Kidney epithelial cell (primary cell): ENCODE measurements at regions not wholly inside any gene's neighbourhood (a gene's known extent, or its start where the extent isn't known, plus 50 kb on each side); places are given as distances from the start of the nearest gene placed in this dataset.

Source experiments
- DNase-seq: peaks from one replicate; pipeline ENCODE4 v3.0.0-alpha.2; 2010; ENCODE audit warnings: low read depth
- H3K27me3 ChIP-seq: 2 replicates; pipeline ENCODE4 v1.6.0; 2011; ENCODE audit warnings: low read length; ENCODE audit not compliant: control insufficient read depth, insufficient read depth
- H3K36me3 ChIP-seq: 2 replicates; pipeline ENCODE4 v1.5.1; 2011; ENCODE audit warnings: low read length; ENCODE audit not compliant: control insufficient read depth, insufficient read depth
- H3K4me3 ChIP-seq: 2 replicates; pipeline ENCODE4 v1.5.1; 2011; ENCODE audit warnings: low read depth, mild to moderate bottlenecking, control low read depth, low read length
- TF ChIP-seq, protein P1 (sequence below): IDR thresholded peaks from 2 replicates; pipeline ENCODE4 v1.5.1; 2011; ENCODE audit warnings: mild to moderate bottlenecking, moderate library complexity, low read length, control low read depth, inconsistent platforms; ENCODE audit not compliant: insufficient read depth, poor library complexity, severe bottlenecking

DNA sequence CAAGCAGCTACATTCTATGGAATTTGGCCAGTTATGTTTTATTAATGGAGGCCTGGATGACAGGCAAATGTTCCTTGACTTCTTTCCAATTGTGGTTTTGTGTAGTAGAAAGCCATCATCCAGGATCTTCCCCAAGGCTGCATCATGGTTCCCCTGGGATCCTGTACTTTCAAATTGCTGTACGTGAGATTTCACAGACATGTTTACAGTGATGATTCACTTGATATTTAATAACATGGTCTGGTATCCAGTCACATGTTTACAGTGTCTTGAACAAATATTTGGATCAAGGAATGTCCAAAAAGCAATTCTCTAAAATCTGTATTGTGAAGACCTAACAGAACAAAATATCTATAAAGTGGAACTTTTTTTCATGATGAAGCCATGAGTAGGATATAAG is 68.3 kb upstream of the ST6GALNAC3 start:
- no peak for DNase-seq
- Histone ChIP-seq H3K27me3 (no peaks in the 10 kb centered on the region), H3K4me3 (no peak overlapping the region), H3K36me3 (no peaks in the 10 kb centered on the region)
- TF ChIP-seq, protein P1, sequence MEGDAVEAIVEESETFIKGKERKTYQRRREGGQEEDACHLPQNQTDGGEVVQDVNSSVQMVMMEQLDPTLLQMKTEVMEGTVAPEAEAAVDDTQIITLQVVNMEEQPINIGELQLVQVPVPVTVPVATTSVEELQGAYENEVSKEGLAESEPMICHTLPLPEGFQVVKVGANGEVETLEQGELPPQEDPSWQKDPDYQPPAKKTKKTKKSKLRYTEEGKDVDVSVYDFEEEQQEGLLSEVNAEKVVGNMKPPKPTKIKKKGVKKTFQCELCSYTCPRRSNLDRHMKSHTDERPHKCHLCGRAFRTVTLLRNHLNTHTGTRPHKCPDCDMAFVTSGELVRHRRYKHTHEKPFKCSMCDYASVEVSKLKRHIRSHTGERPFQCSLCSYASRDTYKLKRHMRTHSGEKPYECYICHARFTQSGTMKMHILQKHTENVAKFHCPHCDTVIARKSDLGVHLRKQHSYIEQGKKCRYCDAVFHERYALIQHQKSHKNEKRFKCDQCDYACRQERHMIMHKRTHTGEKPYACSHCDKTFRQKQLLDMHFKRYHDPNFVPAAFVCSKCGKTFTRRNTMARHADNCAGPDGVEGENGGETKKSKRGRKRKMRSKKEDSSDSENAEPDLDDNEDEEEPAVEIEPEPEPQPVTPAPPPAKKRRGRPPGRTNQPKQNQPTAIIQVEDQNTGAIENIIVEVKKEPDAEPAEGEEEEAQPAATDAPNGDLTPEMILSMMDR: no peak

DNA sequence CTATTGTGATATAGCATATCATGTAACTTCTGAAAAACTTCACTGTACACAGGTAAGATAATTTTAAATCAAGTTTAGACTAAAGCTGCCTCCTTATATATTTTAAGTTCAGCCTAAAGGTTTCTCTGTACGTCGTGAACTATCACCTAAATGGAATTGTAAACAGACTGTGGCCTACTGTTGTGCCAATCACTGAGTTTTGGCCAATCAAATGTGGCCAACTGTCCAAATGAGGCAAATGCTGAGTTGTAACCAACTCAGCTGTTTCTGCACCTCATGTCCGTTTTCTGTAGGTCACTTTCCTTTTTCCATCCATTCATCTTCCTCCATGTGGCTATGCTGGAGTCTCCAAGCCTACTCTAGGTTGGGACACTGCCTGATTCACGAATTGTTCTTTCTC is 63.7 kb upstream of the ST6GALNAC3 start:
- Histone ChIP-seq H3K27me3 (no peaks in the 10 kb centered on the region), H3K36me3 (no peaks in the 10 kb centered on the region), H3K4me3 (no peak overlapping the region)
- no peak for DNase-seq
- TF ChIP-seq, protein P1: no peak

DNA sequence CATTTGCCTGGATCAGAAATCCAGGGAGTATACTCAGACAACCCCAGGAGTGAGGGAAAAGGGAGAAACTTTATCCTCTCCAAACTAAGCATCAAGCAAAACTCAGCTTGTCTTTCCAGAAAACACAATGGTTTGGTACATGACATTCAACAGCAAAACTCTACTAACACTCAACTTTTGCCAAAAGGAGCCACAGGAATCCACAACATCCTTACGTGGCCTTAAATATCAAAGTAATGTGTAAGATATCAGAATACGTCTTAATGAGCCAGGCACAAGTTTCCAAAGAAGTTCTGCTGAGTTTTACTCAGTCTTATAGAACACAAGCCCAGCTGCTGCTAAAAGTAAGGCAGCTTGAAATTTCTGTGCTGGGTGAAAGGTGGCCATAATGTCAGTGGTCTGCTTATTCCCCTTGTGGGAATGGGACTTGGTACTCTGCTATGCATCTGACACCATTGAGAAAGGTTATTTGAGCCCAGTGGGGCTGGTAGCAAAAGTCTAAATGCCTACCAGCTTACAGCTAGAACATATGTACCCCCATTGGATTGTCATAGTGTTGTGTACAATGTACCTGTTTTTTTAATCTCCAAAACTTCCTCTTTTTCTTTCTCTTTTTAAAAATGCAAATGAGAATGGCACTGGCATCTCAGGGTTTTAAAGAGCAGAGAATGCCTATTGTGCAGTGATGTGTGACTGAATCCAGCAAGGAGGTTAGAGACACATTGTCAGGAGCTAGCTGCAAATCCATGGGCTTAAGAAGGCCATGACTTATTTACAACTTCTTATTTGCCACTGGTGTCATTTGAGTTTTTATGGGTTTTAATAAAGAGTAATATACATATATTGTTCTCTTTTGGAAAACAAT is 62.0 kb upstream of the ST6GALNAC3 start:
- Histone ChIP-seq H3K4me3 (no peak overlapping the region), H3K36me3 (no peaks in the 10 kb centered on the region), H3K27me3 (no peaks in the 10 kb centered on the region)
- DNase-seq: no peak
- TF ChIP-seq, protein P1: no peak

DNA sequence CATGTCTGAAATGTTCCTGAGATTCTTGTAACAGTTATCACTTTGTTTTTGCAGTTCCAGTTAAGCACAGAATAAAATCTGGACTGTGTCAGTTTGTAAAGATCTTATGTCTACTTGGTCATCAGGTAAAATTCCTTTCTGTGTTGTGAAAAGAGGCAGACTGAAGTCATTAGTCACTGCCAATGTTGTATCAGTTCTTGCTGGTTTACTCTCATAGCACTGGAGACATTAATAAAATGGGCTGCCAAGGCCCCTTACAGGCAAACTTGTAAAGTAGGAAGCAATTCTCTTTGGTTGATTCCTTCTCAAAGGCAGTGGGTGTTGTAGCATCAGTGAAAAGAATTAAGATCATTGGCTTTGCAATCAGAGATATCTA is 61.4 kb upstream of the ST6GALNAC3 start:
- Histone ChIP-seq H3K27me3 (no peaks in the 10 kb centered on the region), H3K36me3 (no peaks in the 10 kb centered on the region), H3K4me3 (no peak overlapping the region)
- TF ChIP-seq, protein P1: no peak
- no peak for DNase-seq

DNA sequence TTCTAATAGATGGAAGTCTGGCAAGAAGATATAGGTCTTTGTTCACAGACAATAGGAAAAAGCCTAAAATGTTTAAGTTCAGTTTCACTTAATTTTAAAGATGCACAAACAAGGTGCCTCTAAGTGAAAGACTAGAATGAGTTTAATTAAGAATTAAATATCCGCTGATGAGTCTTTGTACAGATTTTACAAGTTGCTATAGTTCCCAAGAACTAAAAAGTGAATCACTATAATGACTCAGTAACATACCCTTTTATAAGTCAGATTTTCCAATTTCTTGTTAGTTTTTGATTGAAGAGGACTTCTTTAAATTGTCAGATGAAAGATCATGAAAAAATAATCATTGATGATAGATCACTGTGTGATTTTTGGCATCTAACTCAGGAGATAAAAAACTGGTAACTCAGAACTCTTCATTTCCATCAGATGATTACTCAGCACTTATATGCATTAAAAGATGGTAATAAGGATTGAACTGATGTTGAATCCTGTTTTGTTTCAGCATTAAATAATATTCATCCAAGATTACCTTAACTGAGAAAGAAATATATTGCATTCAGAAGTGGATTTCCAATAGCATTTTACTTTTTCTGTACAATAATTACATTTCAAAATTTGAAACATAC is 59.0 kb upstream of the ST6GALNAC3 start:
- TF ChIP-seq, protein P1: no peak
- Histone ChIP-seq H3K4me3 (no peak overlapping the region), H3K27me3 (no peaks in the 10 kb centered on the region), H3K36me3 (no peaks in the 10 kb centered on the region)
- no peak for DNase-seq

DNA sequence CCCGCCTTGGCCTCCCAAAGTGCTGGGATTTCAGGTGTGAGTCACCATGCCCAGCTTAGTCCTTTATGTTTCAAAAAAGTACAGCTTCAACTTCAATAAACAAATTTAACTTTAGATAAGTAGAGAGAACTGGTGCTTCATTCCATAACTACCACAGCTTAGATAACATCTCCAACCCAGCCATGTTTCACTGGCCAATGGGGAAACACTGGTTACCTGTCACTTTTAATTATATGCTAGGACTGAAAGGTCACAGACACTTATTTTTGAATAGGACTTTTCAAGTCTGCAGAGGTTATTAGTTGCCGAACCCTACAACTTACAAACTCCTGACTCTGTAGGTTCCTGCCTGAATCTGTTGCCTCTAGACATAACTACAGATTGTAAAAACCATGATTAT is 56.5 kb upstream of the ST6GALNAC3 start:
- no peak for DNase-seq
- no peaks in the 10 kb centered on the region for H3K36me3 ChIP-seq
- H3K4me3 ChIP-seq: no peak overlapping the region
- TF ChIP-seq, protein P1: no peak
- H3K27me3 ChIP-seq: no peaks in the 10 kb centered on the region
